ENCODE measurements at regions not wholly inside any gene's neighbourhood (a gene's known extent, or its start where the extent isn't known, plus 50 kb on each side); places are given as distances from the start of the nearest gene placed in this dataset.
"Not testable (repeated sequence)": the region's sequence is repeated elsewhere in the genome, so short reads cannot be mapped to it uniquely, and the experiment has no call there.

- no peak for DNase-seq
Observed at GRCh38 chr2:61774351-61774750, 79.5 kb downstream of the FAM161A start.

GRCh38 chr2:61771904-61772845 is 81.7 kb downstream of the FAM161A start:
- no peak for DNase-seq

GRCh38 chr2:61770746-61771145 is 83.1 kb downstream of the FAM161A start:
- no peak for DNase-seq

GRCh38 chr2:61770298-61770697 is 83.6 kb downstream of the FAM161A start:
- no peak for DNase-seq

GRCh38 chr2:61769093-61769675 is 84.7 kb downstream of the FAM161A start:
- no peak for DNase-seq

GRCh38 chr2:61764035-61764800 is 89.6 kb downstream of the FAM161A start:
- peak; percentile 98 for DNase-seq

- peak; percentile 58 for DNase-seq
Observed at GRCh38 chr2:61763605-61764034, 90.2 kb downstream of the FAM161A start.

- no peak for DNase-seq
Observed at GRCh38 chr2:61762292-61762691, 91.6 kb downstream of the FAM161A start.

- no peak for DNase-seq
Observed at GRCh38 chr2:61759718-61760117, 94.1 kb downstream of the FAM161A start.

- peak; percentile 23 for DNase-seq
Observed at GRCh38 chr2:61759005-61759404, 94.9 kb downstream of the FAM161A start.

- no peak for DNase-seq
Observed at GRCh38 chr2:61758159-61758558, 95.7 kb downstream of the FAM161A start.

- DNase-seq: no peak
Observed at GRCh38 chr2:61753512-61753911, 100.3 kb downstream of the FAM161A start.

GRCh38 chr2:61750624-61751023 is 103.2 kb downstream of the FAM161A start:
- DNase-seq: no peak

- DNase-seq: no peak
Observed at GRCh38 chr2:61742955-61743354, 110.9 kb downstream of the FAM161A start.

- no peak for DNase-seq
Observed at GRCh38 chr2:61737841-61738240, 116.0 kb downstream of the FAM161A start.

- DNase-seq: no peak
Observed at GRCh38 chr2:61736953-61737352, 116.9 kb downstream of the FAM161A start.

- DNase-seq: no peak
Observed at GRCh38 chr2:61733563-61733962, 120.3 kb downstream of the FAM161A start.

GRCh38 chr2:61732787-61733186 is 121.1 kb downstream of the FAM161A start:
- no peak for DNase-seq

- no peak for DNase-seq
Observed at GRCh38 chr2:61727746-61728145, 126.1 kb downstream of the FAM161A start.

- DNase-seq: no peak
Observed at GRCh38 chr2:61726456-61727209, 127.2 kb downstream of the FAM161A start.

- not testable (repeated sequence) for DNase-seq
Observed at GRCh38 chr2:61723364-61723763, 130.5 kb downstream of the FAM161A start.

- no peak for DNase-seq
Observed at GRCh38 chr2:61722800-61723199, 131.1 kb downstream of the FAM161A start.

GRCh38 chr2:61722318-61722717 is 131.5 kb downstream of the FAM161A start:
- no peak for DNase-seq

Data from GF-D8 (cell line).